ENCODE measurements at regions not wholly inside any gene's neighbourhood (a gene's known extent, or its start where the extent isn't known, plus 50 kb on each side); places are given as distances from the start of the nearest gene placed in this dataset.
A peak's percentile ranks its signal among the peaks of the same experiment; 100 is the strongest.

DNA sequence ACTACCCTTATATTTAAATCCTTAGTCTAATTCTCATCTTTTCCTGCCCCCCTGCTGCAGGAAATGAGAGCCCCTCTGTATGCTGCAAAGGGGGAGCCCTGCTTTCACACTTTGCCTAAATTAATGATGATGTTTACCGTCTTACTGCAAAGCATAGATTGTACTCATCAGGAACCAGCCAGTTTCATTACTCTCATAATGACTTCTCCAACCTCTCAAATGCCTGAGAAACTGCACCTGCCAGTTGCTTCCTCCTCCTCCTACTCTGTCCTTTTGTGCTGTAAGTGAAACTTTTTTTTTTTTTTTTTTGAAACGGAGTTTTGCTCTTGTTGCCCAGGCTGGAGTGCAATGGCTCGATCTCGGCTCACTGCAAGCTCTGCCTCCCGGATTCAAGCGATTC is 101.7 kb downstream of the ADSS2 start:
- TF ChIP-seq, protein P1, sequence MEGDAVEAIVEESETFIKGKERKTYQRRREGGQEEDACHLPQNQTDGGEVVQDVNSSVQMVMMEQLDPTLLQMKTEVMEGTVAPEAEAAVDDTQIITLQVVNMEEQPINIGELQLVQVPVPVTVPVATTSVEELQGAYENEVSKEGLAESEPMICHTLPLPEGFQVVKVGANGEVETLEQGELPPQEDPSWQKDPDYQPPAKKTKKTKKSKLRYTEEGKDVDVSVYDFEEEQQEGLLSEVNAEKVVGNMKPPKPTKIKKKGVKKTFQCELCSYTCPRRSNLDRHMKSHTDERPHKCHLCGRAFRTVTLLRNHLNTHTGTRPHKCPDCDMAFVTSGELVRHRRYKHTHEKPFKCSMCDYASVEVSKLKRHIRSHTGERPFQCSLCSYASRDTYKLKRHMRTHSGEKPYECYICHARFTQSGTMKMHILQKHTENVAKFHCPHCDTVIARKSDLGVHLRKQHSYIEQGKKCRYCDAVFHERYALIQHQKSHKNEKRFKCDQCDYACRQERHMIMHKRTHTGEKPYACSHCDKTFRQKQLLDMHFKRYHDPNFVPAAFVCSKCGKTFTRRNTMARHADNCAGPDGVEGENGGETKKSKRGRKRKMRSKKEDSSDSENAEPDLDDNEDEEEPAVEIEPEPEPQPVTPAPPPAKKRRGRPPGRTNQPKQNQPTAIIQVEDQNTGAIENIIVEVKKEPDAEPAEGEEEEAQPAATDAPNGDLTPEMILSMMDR (IDR thresholded peaks at IDR 0.05; ENCODE audit: control insufficient read depth, insufficient read depth, low read depth, low read length, missing control alignments): no peak
- H3K4me3 ChIP-seq (ENCODE audit: control insufficient read depth, low read depth, low read length): no peak overlapping the region
- no peak for DNase-seq (ENCODE audit: low read depth)

DNA sequence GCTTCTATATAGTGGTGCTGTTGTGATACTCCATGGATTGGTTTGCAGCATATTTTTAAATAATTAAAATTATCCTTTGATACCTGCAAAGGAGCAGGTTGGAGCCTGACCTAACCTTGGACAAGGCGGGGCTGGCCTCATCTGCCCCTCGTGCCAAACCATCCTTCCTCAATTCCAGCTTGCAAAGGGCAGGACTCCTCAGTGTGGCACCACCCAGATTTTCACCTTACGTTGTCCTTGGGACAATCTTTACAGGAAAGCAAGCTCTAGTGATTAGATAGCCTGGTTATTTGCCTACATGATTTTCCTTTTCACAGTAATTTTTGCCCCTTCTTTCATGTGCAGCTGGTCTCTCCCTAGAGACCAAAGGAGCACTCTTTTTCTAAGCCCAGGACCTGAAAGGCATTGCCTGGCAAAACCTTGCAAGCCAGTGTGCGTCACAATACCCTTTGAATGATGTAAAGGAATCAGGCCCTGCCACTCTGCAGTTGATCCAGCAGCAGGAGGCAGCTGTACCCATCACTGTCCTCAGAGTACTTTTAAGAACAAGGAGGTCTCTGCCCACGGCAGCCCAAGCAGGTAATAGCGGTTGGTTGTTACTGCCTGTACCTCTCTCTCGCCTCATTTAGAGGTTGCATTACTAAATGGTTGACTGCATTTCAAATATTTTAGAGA is 99.4 kb downstream of the ADSS2 start:
- DNase-seq (ENCODE audit: low read depth): no peak
- no peak overlapping the region for H3K4me3 ChIP-seq (ENCODE audit: control insufficient read depth, low read depth, low read length)
- TF ChIP-seq, protein P1 (IDR thresholded peaks at IDR 0.05; ENCODE audit: control insufficient read depth, insufficient read depth, low read depth, low read length, missing control alignments): no peak

DNA sequence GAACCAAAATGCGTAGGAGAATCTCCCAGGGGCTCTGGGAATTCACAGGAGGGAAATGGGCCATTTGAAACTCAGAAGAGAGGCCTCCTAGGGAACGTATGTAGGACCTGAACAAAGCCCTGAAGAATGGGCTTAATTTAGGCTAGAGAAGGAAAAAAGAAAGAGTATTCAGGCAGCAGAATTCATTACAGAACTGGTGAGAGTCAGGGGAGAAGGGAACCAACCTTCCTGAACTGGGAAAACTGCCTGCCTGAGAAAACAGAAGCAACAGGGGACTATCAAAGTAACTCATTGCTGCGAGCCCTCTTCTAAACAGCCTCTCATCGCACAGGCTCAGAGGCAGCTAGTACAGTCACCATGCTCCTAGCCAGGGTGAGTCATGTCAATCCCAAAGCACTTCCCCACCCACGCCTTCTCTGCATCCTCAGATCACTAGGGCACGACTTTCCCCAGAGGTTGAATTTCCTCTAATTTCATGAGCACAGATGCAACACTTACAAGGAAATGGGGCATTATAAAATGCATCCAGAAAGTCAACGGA is 98.1 kb downstream of the ADSS2 start:
- TF ChIP-seq, protein P1 (IDR thresholded peaks at IDR 0.05; ENCODE audit: control insufficient read depth, insufficient read depth, low read depth, low read length, missing control alignments): no peak
- no peak overlapping the region for H3K4me3 ChIP-seq (ENCODE audit: control insufficient read depth, low read depth, low read length)
- DNase-seq (ENCODE audit: low read depth): peak; percentile 79

DNA sequence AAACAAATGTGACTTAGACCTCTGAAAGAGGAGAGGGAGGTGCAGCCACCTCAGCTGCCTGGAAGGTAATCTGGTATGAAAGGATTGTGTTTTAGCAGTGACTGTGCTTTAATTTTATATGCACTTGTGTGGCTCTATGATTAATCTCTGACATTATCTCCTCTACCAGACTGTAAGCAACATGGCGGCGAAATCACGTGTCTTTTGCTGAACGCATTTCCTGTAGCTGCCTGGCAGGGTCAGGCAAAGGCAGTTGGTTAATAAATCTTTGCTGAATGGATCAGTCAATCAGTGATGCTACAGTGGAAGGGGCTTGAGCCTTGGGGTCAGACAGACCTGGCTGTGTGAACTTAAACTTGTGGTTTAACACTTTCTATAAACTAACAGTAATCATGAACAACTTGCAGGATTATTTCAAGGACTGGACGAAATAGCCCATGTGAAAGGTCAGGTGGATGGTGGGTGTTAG is 96.9 kb downstream of the ADSS2 start:
- TF ChIP-seq, protein P1 (IDR thresholded peaks at IDR 0.05; ENCODE audit: control insufficient read depth, insufficient read depth, low read depth, low read length, missing control alignments): no peak
- no peak for DNase-seq (ENCODE audit: low read depth)
- no peak overlapping the region for H3K4me3 ChIP-seq (ENCODE audit: control insufficient read depth, low read depth, low read length)

DNA sequence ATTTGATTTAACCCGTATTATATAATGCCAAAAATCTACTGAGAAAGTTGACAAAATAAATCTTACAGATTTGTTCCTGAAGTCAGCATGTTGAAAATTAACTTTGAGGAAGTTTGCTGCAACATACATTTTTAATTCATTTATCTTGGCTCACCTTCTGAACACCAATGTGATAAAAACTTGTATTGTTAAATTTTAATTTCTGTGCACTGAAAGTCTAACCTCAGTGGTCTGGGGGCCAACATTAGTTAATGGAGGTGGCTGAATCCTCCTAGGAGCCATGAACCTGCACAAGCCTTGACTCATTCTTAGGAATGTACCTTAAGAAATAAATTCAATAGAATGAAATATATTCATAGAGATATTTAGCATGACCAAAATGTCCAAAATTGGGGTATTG is 95.3 kb downstream of the ADSS2 start:
- no peak for DNase-seq (ENCODE audit: low read depth)
- TF ChIP-seq, protein P1 (IDR thresholded peaks at IDR 0.05; ENCODE audit: control insufficient read depth, insufficient read depth, low read depth, low read length, missing control alignments): no peak
- H3K4me3 ChIP-seq (ENCODE audit: control insufficient read depth, low read depth, low read length): no peak overlapping the region
